Right lobe of liver (tissue), 4 donors: ENCODE measurements at regions not wholly inside any gene's neighbourhood (a gene's known extent, or its start where the extent isn't known, plus 50 kb on each side); places are given as distances from the start of the nearest gene placed in this dataset.

Source experiments
- CTCF ChIP-seq, 4 donors: fragments of 200-600 bp in 3 of 4; fragments of 450-650 bp in 1 of 4; IDR thresholded peaks; one replicate each; pipeline versions ENCODE4 v1.5.1 to v1.8.0; 2016 to 2022; ENCODE audit warnings: antibody characterized with exemption in 4 of 4, mild to moderate bottlenecking in 2 of 4
- POLR2A ChIP-seq: fragments of 450-650 bp; IDR thresholded peaks from one replicate; pipeline ENCODE4 v1.6.1; 2017; ENCODE audit warnings: antibody characterized with exemption, mild to moderate bottlenecking
- donor health status: DM: no; HTN: no; CAD: no.
- donor health status: DM: no; HTN: no; CAD: no.
- donor health status: DM: no; HTN: yes; CAD: no.

- no peak for TF ChIP-seq CTCF (IDR thresholded peaks at IDR 0.05)
- no peak for TF ChIP-seq POLR2A
Measured at GRCh38 chr5:112555691-112556090, 136.6 kb upstream of the EPB41L4A start.
